ENCODE measurements at regions not wholly inside any gene's neighbourhood (a gene's known extent, or its start where the extent isn't known, plus 50 kb on each side); places are given as distances from the start of the nearest gene placed in this dataset.
"Not testable (repeated sequence)": the region's sequence is repeated elsewhere in the genome, so short reads cannot be mapped to it uniquely, and the experiment has no call there.

- CTCF ChIA-PET, result interaction anchor here (0.6 kb wide), 1 partner anchor 1636 kb away, joined by 4 read pairs; no protein-coding TSS in a partner anchor
- POLR2A ChIA-PET (ENCODE audit: low non-redundant PET), result interaction anchor here (0.6 kb wide), 1 partner anchor 263 kb away, joined by 3 read pairs; no protein-coding TSS in a partner anchor
- DNase-seq (ENCODE audit: low spot score), result no peak
- no peak for TF ChIP-seq CTCF (conservative IDR thresholded peaks at IDR 0.05; ENCODE audit: low read depth)
- no peak overlapping the region for H3K27ac ChIP-seq
Measured at GRCh38 chr7:65301007-65301406, 72.6 kb upstream of the ZNF92 start.

- H3K27ac ChIP-seq, result no peak overlapping the region
- no peak for DNase-seq (ENCODE audit: low spot score)
- ChIA-PET POLR2A (ENCODE audit: low non-redundant PET) (no interaction called here), CTCF (no interaction called here)
- TF ChIP-seq CTCF (conservative IDR thresholded peaks at IDR 0.05; ENCODE audit: low read depth), result no peak
Measured at GRCh38 chr7:65295409-65295808, 78.2 kb upstream of the ZNF92 start.

- H3K27ac ChIP-seq; POLR2A ChIA-PET (ENCODE audit: low non-redundant PET); CTCF ChIA-PET; DNase-seq (ENCODE audit: low spot score): not testable (repeated sequence)
Measured at GRCh38 chr7:65290340-65290739, 83.3 kb upstream of the ZNF92 start.

GRCh38 chr7:65287023-65287422, 86.6 kb upstream of the ZNF92 start:
- ChIA-PET POLR2A (ENCODE audit: low non-redundant PET) (no interaction called here), CTCF (interaction anchor here (0.7 to 1.3 kb wide), 2 partner anchors 21 to 41 kb away, joined by 3 to 6 read pairs; no protein-coding TSS in a partner anchor)
- no peak for TF ChIP-seq CTCF (conservative IDR thresholded peaks at IDR 0.05; ENCODE audit: low read depth)
- H3K27ac ChIP-seq, result no peak overlapping the region
- no peak for DNase-seq (ENCODE audit: low spot score)

GRCh38 chr7:65285906-65286864, 87.5 kb upstream of the ZNF92 start:
- no peak overlapping the region for H3K27ac ChIP-seq
- no peak for TF ChIP-seq CTCF (conservative IDR thresholded peaks at IDR 0.05; ENCODE audit: low read depth)
- ChIA-PET CTCF (interaction anchor here (0.7 to 1.3 kb wide), 2 partner anchors 22 to 41 kb away, joined by 3 to 6 read pairs; no protein-coding TSS in a partner anchor), POLR2A (ENCODE audit: low non-redundant PET) (no interaction called here)
- DNase-seq (ENCODE audit: low spot score), result no peak

GRCh38 chr7:65285241-65285640, 88.4 kb upstream of the ZNF92 start:
- DNase-seq (ENCODE audit: low spot score); H3K27ac ChIP-seq; POLR2A ChIA-PET (ENCODE audit: low non-redundant PET); CTCF ChIA-PET: not testable (repeated sequence)

GRCh38 chr7:65279795-65280194, 93.9 kb upstream of the ZNF92 start:
- no peak overlapping the region for H3K27ac ChIP-seq
- ChIA-PET POLR2A (ENCODE audit: low non-redundant PET) (no interaction called here), CTCF (no interaction called here)
- no peak for DNase-seq (ENCODE audit: low spot score)
- no peak for TF ChIP-seq CTCF (conservative IDR thresholded peaks at IDR 0.05; ENCODE audit: low read depth)

Measured in RWPE1 (cell line).